Prostate gland (tissue), 2 donors: ENCODE measurements at regions not wholly inside any gene's neighbourhood (a gene's known extent, or its start where the extent isn't known, plus 50 kb on each side); places are given as distances from the start of the nearest gene placed in this dataset.

Source experiments
- POLR2AphosphoS5 ChIP-seq: sonication (generic); formaldehyde crosslinking; IDR thresholded peaks from one replicate; pipeline ENCODE4 v1.6.1; 2017; ENCODE audit warnings: antibody characterized with exemption
- TF ChIP-seq, protein P1 (sequence below), 4 experiments: fragments of 200-600 bp in 2 of 4; fragments of 450-650 bp in 2 of 4; sonication (generic) in 2 of 4; IDR thresholded peaks; 1 replicate in 3 of 4; 2 replicates in 1 of 4; pipeline ENCODE4 v1.5.1; 2016 to 2019; ENCODE audit warnings: antibody characterized with exemption in 4 of 4, mild to moderate bottlenecking in 2 of 4, moderate library complexity in 2 of 4

- TF ChIP-seq, protein P1, sequence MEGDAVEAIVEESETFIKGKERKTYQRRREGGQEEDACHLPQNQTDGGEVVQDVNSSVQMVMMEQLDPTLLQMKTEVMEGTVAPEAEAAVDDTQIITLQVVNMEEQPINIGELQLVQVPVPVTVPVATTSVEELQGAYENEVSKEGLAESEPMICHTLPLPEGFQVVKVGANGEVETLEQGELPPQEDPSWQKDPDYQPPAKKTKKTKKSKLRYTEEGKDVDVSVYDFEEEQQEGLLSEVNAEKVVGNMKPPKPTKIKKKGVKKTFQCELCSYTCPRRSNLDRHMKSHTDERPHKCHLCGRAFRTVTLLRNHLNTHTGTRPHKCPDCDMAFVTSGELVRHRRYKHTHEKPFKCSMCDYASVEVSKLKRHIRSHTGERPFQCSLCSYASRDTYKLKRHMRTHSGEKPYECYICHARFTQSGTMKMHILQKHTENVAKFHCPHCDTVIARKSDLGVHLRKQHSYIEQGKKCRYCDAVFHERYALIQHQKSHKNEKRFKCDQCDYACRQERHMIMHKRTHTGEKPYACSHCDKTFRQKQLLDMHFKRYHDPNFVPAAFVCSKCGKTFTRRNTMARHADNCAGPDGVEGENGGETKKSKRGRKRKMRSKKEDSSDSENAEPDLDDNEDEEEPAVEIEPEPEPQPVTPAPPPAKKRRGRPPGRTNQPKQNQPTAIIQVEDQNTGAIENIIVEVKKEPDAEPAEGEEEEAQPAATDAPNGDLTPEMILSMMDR (IDR thresholded peaks at IDR 0.05) = no peak
- TF ChIP-seq POLR2AphosphoS5 = no peak
Measured at GRCh38 chr11:92909214-92909613, 60.2 kb upstream of the MTNR1B start.
